ENCODE measurements at regions not wholly inside any gene's neighbourhood (a gene's known extent, or its start where the extent isn't known, plus 50 kb on each side); places are given as distances from the start of the nearest gene placed in this dataset.

- TF ChIP-seq CTCF (IDR thresholded peaks at IDR 0.05) (no peak), POLR2A (IDR thresholded peaks at IDR 0.05) (no peak)
Observed at GRCh38 chr10:71099731-71100361, 112.5 kb upstream of the UNC5B start.
